Cardiac fibroblast (primary cell): ENCODE measurements at regions not wholly inside any gene's neighbourhood (a gene's known extent, or its start where the extent isn't known, plus 50 kb on each side); places are given as distances from the start of the nearest gene placed in this dataset.

ENCODE experiments used
- DNase-seq, 2 donors: peaks; one replicate each; pipeline versions ENCODE4 v3.0.0 to v3.0.0-alpha.2; 2010; ENCODE audit warnings: low read depth in 2 of 2
- H3K4me3 ChIP-seq, 2 donors: replicated peaks in 1 of 2; 1 replicate in 1 of 2; 2 replicates in 1 of 2; pipeline ENCODE4 v1.5.1; 2011; ENCODE audit warnings: low read depth in 2 of 2, low read length in 2 of 2, mild to moderate bottlenecking in 2 of 2, moderate library complexity in 1 of 2
- TF ChIP-seq, protein P1 (sequence below): IDR thresholded peaks from one replicate; pipeline ENCODE4 v1.5.1; 2011; ENCODE audit warnings: low read depth, mild to moderate bottlenecking, low read length, inconsistent platforms

GRCh38 chr18:64785686-64786085 lies 636.8 kb upstream of the LINC00305 start:
- H3K4me3 ChIP-seq = no peak overlapping the region
- DNase-seq = no peak
- TF ChIP-seq, protein P1, sequence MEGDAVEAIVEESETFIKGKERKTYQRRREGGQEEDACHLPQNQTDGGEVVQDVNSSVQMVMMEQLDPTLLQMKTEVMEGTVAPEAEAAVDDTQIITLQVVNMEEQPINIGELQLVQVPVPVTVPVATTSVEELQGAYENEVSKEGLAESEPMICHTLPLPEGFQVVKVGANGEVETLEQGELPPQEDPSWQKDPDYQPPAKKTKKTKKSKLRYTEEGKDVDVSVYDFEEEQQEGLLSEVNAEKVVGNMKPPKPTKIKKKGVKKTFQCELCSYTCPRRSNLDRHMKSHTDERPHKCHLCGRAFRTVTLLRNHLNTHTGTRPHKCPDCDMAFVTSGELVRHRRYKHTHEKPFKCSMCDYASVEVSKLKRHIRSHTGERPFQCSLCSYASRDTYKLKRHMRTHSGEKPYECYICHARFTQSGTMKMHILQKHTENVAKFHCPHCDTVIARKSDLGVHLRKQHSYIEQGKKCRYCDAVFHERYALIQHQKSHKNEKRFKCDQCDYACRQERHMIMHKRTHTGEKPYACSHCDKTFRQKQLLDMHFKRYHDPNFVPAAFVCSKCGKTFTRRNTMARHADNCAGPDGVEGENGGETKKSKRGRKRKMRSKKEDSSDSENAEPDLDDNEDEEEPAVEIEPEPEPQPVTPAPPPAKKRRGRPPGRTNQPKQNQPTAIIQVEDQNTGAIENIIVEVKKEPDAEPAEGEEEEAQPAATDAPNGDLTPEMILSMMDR = no peak

DNA sequence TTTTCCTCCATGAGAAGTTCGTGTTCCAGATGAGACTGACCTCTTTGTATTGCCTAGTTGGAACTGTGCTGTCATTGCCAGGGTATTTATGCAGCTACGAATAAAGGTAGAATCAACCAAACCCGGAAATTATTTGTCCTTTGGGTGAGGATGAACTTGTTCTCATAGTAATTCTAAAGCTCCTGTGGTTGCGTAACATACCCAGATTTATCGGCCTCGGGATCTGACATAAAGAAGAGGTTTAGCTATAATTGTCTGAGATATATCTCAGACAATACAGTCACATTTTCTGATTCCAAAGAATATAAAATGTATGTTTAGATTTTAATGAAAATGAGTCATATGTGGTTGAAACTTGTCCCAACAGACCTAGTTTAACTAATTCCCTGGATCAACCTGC lies 628.7 kb upstream of the LINC00305 start:
- no peak overlapping the region for H3K4me3 ChIP-seq
- TF ChIP-seq, protein P1 = no peak

GRCh38 chr18:64765908-64766307 lies 617.0 kb upstream of the LINC00305 start:
- DNase-seq = no peak
- TF ChIP-seq, protein P1 = no peak
- H3K4me3 ChIP-seq = no peak overlapping the region

More for the DNA sequence above, 628.7 kb upstream of the LINC00305 start:
- no peak for DNase-seq

GRCh38 chr18:64752707-64753106 lies 603.8 kb upstream of the LINC00305 start:
- DNase-seq = no peak
- no peak overlapping the region for H3K4me3 ChIP-seq
- TF ChIP-seq, protein P1 = no peak

DNA sequence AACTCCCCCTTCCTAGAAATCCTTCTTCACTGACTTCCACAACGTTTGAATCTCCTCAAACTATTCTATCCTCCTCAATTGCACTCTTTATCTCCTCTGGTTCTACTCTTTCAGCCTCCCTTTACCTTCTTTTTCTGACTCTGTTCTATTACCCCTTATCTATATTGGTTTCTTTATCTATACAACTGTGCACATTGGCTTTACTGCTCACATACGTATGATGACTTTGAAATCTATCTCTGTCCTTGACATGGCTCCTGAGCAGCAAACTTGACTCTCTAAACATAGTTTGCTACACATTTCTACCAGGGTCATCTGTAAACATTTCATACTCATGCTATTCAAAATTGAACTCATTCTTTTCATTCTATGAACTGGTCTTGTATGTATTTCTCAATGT lies 601.0 kb upstream of the LINC00305 start:
- TF ChIP-seq, protein P1 = no peak
- DNase-seq = no peak
- H3K4me3 ChIP-seq = no peak overlapping the region

DNA sequence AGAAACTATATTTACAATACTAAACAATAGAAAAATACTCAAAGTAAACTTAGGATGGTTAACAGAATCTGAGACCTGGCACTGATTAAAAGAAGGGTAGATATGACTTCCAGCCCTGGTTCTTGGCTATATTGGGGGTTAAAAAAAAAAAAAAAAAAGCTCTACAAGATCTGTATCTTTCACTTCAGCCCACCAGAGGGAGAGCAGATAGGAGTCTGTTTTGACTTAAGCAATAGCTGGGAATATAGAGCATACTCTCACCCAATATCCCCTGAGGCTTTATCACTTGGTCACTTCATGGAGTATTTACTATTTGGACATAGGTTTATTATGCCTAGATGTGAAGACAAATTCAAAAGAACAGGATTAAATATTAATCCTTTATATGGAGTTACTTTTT lies 598.9 kb upstream of the LINC00305 start:
- no peak overlapping the region for H3K4me3 ChIP-seq
- TF ChIP-seq, protein P1 = no peak
- no peak for DNase-seq

GRCh38 chr18:64742898-64743297 lies 594.0 kb upstream of the LINC00305 start:
- H3K4me3 ChIP-seq = no peak overlapping the region
- TF ChIP-seq, protein P1 = no peak
- no peak for DNase-seq
